Gastrocnemius medialis (tissue), 4 donors: ENCODE measurements at regions not wholly inside any gene's neighbourhood (a gene's known extent, or its start where the extent isn't known, plus 50 kb on each side); places are given as distances from the start of the nearest gene placed in this dataset.

Source experiments
- POLR2A ChIP-seq, 2 donors: fragments of 450-650 bp; IDR thresholded peaks; one replicate each; pipeline ENCODE4 v1.6.1; 2017; ENCODE audit warnings: antibody characterized with exemption in 2 of 2, mild to moderate bottlenecking in 2 of 2, moderate library complexity in 2 of 2
- TF ChIP-seq, protein P1 (sequence below), 5 experiments: fragments of 450-650 bp in 3 of 5; fragments of 200-600 bp in 2 of 5; sonication (generic) in 2 of 5; IDR thresholded peaks in 4 of 5; conservative IDR thresholded peaks in 1 of 5; 1 replicate in 4 of 5; 2 replicates in 1 of 5; pipeline ENCODE4 v1.5.1; 2016 to 2019; ENCODE audit warnings: antibody characterized with exemption in 5 of 5, mild to moderate bottlenecking in 3 of 5, moderate library complexity in 3 of 5

DNA sequence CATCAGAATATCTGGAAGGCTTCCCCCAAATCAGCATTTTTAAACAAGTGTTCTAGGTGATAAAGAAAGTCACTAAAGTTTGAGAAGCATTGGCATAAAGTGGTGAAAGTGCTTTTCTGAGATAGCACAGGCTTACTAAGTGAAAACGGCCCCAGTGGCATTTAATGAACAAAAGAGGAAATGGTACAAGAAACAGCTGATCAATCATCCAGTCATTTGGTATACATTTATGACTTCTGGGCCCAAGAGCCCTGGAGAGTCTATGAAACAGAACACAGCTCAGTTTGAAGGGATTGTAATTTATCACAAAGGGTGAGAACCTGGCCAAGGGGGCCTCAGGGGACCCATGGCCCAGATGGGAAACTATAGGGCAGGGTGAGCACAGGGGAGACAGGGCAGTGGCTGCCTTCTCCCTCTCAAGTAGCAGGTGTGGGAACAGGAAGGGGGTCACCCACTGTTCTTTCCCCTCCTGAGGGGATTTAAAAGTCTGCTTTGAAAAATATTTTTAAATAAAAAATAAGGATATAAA lies 265.5 kb upstream of the ROPN1 start:
- TF ChIP-seq, protein P1, sequence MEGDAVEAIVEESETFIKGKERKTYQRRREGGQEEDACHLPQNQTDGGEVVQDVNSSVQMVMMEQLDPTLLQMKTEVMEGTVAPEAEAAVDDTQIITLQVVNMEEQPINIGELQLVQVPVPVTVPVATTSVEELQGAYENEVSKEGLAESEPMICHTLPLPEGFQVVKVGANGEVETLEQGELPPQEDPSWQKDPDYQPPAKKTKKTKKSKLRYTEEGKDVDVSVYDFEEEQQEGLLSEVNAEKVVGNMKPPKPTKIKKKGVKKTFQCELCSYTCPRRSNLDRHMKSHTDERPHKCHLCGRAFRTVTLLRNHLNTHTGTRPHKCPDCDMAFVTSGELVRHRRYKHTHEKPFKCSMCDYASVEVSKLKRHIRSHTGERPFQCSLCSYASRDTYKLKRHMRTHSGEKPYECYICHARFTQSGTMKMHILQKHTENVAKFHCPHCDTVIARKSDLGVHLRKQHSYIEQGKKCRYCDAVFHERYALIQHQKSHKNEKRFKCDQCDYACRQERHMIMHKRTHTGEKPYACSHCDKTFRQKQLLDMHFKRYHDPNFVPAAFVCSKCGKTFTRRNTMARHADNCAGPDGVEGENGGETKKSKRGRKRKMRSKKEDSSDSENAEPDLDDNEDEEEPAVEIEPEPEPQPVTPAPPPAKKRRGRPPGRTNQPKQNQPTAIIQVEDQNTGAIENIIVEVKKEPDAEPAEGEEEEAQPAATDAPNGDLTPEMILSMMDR (IDR thresholded peaks at IDR 0.05 in 4 of 5, conservative IDR thresholded peaks at IDR 0.05 in 1 of 5) = no peak
- no peak for TF ChIP-seq POLR2A (IDR thresholded peaks at IDR 0.05)
